ENCODE measurements at regions not wholly inside any gene's neighbourhood (a gene's known extent, or its start where the extent isn't known, plus 50 kb on each side); places are given as distances from the start of the nearest gene placed in this dataset.

DNA sequence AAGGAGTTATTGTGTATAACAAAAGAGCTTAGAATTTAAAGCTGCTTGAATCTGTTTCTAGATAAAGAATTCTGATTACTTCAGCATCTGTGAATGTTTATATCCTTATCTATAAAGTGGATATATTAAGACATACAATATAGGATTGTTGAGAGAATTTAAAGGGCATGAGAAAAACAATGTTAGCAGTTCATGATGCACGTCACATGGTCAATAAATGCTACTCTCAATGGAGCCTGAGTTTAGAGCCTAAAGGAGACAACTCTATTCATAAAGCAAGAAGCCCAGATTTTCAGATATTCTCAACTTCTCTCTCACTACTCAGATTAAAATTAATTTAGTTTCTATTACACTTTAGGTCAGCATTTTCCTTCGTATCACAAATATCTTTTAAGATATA, 666.7 kb upstream of the CDH18 start:
- TF ChIP-seq RAD21 (IDR thresholded peaks at IDR 0.05; ENCODE audit: low read depth) (no peak), EGR1 (IDR thresholded peaks at IDR 0.05) (no peak), EP300 (IDR thresholded peaks at IDR 0.05; ENCODE audit: borderline replicate concordance) (no peak), FOXM1 (IDR thresholded peaks at IDR 0.05; ENCODE audit: borderline replicate concordance, low read depth) (no peak), YY1 (IDR thresholded peaks at IDR 0.05; ENCODE audit: low read depth) (no peak)
- TF ChIP-seq, protein P1, sequence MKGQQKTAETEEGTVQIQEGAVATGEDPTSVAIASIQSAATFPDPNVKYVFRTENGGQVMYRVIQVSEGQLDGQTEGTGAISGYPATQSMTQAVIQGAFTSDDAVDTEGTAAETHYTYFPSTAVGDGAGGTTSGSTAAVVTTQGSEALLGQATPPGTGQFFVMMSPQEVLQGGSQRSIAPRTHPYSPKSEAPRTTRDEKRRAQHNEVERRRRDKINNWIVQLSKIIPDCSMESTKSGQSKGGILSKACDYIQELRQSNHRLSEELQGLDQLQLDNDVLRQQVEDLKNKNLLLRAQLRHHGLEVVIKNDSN (IDR thresholded peaks at IDR 0.05) = no peak

DNA sequence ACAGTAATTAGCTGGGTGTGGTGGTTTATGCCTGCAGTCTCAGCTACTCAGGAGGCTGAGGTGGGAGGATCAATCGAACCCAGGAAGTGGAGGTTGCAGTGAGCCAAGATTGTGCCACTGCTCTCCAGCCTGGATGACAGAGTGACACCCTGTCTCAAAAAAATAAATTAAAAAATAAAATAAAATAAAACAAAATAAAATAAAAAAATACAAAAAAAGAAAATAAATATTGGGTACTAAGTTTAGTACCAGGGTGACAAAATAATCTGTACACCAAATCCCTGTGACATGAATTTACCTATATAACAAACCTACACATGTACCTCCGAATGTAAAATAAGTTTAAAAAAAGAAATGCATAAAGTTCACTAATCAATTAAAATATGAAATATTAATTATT, 666.0 kb upstream of the CDH18 start:
- TF ChIP-seq, protein P2, sequence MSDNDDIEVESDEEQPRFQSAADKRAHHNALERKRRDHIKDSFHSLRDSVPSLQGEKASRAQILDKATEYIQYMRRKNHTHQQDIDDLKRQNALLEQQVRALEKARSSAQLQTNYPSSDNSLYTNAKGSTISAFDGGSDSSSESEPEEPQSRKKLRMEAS (IDR thresholded peaks at IDR 0.05) = no peak
- TF ChIP-seq YY1 (IDR thresholded peaks at IDR 0.05; ENCODE audit: low read depth) = no peak
- TF ChIP-seq EP300 (IDR thresholded peaks at IDR 0.05; ENCODE audit: borderline replicate concordance) = no peak
- no peak for TF ChIP-seq TEAD4 (IDR thresholded peaks at IDR 0.05)
- no peak for TF ChIP-seq TAF1 (IDR thresholded peaks at IDR 0.05; ENCODE audit: low read depth)
- no peak for TF ChIP-seq CREB1 (IDR thresholded peaks at IDR 0.05; ENCODE audit: low read depth)
- TF ChIP-seq NFIC (IDR thresholded peaks at IDR 0.05) = no peak
- no peak for TF ChIP-seq FOXM1 (IDR thresholded peaks at IDR 0.05; ENCODE audit: borderline replicate concordance, low read depth)

DNA sequence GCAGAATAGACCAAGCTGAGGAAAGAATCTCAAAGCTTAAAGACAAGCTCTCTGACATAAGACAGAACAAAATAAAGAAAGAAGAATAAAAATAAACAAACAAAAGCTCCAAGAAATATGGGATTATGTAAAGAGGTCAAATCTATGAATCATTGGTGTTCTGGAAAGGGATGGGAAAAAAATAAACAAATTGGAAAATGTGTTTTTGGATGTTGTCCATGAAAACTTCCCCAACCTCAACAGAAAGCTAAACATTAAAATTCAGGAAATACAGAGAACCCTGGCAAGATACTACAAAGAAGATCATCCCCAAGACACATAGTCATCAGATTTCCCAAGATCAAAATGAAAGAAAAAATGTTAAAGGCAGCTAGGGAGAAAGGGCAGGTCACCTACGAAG, 662.0 kb upstream of the CDH18 start:
- TF ChIP-seq NFIC (IDR thresholded peaks at IDR 0.05) (no peak), TEAD4 (IDR thresholded peaks at IDR 0.05) (no peak), EGR1 (IDR thresholded peaks at IDR 0.05) (no peak), ZBTB7A (IDR thresholded peaks at IDR 0.05; ENCODE audit: low read depth) (no peak), YY1 (IDR thresholded peaks at IDR 0.05; ENCODE audit: low read depth) (no peak)
- TF ChIP-seq, protein P3, sequence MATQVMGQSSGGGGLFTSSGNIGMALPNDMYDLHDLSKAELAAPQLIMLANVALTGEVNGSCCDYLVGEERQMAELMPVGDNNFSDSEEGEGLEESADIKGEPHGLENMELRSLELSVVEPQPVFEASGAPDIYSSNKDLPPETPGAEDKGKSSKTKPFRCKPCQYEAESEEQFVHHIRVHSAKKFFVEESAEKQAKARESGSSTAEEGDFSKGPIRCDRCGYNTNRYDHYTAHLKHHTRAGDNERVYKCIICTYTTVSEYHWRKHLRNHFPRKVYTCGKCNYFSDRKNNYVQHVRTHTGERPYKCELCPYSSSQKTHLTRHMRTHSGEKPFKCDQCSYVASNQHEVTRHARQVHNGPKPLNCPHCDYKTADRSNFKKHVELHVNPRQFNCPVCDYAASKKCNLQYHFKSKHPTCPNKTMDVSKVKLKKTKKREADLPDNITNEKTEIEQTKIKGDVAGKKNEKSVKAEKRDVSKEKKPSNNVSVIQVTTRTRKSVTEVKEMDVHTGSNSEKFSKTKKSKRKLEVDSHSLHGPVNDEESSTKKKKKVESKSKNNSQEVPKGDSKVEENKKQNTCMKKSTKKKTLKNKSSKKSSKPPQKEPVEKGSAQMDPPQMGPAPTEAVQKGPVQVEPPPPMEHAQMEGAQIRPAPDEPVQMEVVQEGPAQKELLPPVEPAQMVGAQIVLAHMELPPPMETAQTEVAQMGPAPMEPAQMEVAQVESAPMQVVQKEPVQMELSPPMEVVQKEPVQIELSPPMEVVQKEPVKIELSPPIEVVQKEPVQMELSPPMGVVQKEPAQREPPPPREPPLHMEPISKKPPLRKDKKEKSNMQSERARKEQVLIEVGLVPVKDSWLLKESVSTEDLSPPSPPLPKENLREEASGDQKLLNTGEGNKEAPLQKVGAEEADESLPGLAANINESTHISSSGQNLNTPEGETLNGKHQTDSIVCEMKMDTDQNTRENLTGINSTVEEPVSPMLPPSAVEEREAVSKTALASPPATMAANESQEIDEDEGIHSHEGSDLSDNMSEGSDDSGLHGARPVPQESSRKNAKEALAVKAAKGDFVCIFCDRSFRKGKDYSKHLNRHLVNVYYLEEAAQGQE (IDR thresholded peaks at IDR 0.05; ENCODE audit: low read depth) = no peak
- TF ChIP-seq, protein P1 (IDR thresholded peaks at IDR 0.05) = no peak

DNA sequence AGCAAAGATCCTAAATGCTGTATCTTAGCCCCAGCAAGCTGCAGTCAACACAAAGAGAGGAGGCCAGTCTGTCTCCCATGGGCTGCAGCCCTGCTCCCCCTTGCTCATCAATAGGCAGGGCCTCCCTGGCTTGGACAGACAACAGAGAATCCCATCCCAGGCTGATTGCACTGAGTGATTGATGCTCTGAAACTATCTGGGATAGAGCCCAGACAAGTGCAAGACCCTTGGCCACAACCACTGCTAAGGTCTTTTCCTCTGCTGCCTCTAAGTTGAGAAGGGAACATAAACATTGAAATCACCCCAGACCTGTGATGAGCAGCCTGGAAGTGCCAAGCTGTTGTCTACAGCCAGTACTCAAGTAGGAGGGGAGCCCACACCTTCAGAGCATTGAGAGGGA, 661.0 kb upstream of the CDH18 start:
- TF ChIP-seq TEAD4 (IDR thresholded peaks at IDR 0.05) = no peak
- TF ChIP-seq CREB1 (IDR thresholded peaks at IDR 0.05; ENCODE audit: low read depth) = no peak
- TF ChIP-seq YY1 (IDR thresholded peaks at IDR 0.05; ENCODE audit: low read depth) = no peak

DNA sequence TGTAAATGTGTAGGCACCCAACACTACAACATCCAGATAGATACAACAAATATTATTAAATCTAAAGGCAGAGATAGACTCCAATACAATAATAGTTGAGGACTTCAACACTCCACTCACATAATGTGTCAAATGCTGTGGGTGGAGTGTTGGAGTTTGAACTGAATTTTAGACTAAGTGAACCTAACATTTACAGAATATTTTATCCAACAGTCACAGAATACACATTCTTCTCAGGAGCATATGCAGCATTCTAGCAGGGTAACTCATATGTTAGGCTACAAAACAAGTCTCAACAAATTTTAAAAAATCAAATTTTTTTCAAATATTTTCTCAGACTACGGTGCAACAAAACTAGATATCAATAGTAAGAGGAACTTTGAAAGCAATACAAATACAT, 648.7 kb upstream of the CDH18 start:
- TF ChIP-seq CREB1 (IDR thresholded peaks at IDR 0.05; ENCODE audit: low read depth) (no peak), TEAD4 (IDR thresholded peaks at IDR 0.05) (no peak), FOXM1 (IDR thresholded peaks at IDR 0.05; ENCODE audit: borderline replicate concordance, low read depth) (no peak), CEBPB (IDR thresholded peaks at IDR 0.05) (no peak), EP300 (IDR thresholded peaks at IDR 0.05; ENCODE audit: borderline replicate concordance) (no peak), RAD21 (IDR thresholded peaks at IDR 0.05; ENCODE audit: low read depth) (no peak), TAF1 (IDR thresholded peaks at IDR 0.05; ENCODE audit: low read depth) (no peak), NFIC (IDR thresholded peaks at IDR 0.05) (no peak), TCF12 (IDR thresholded peaks at IDR 0.05; ENCODE audit: low read depth) (no peak), YY1 (IDR thresholded peaks at IDR 0.05; ENCODE audit: low read depth) (no peak), ZBTB7A (IDR thresholded peaks at IDR 0.05; ENCODE audit: low read depth) (no peak)
- TF ChIP-seq, protein P3 (IDR thresholded peaks at IDR 0.05; ENCODE audit: low read depth) = no peak
- TF ChIP-seq, protein P2 (IDR thresholded peaks at IDR 0.05) = no peak

DNA sequence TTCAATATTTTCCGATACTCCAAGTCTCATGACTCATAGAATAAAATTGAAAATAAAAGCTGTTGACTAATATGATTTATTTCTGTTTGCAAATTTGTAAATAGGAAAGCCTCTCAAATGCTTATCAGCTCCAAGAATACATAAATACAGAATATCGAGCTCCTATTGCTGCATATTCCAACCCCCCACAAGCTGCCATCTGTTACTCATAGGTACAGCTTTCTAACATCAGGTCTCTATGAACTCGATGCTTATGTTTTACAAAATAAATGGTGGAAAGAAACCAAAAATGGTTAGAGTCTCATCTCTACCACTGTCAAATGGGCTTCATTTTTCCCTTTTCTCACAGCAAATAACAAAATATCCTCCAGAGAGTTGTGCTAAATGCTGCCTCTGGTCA, 631.6 kb upstream of the CDH18 start:
- TF ChIP-seq CEBPB (IDR thresholded peaks at IDR 0.05) = no peak
- TF ChIP-seq NFIC (IDR thresholded peaks at IDR 0.05) = no peak
- TF ChIP-seq, protein P1 (IDR thresholded peaks at IDR 0.05) = no peak
- TF ChIP-seq RAD21 (IDR thresholded peaks at IDR 0.05; ENCODE audit: low read depth) = no peak
- TF ChIP-seq TAF1 (IDR thresholded peaks at IDR 0.05; ENCODE audit: low read depth) = no peak
- no peak for TF ChIP-seq YY1 (IDR thresholded peaks at IDR 0.05; ENCODE audit: low read depth)
- TF ChIP-seq, protein P3 (IDR thresholded peaks at IDR 0.05; ENCODE audit: low read depth) = no peak
- no peak for TF ChIP-seq EP300 (IDR thresholded peaks at IDR 0.05; ENCODE audit: borderline replicate concordance)
- no peak for TF ChIP-seq CREB1 (IDR thresholded peaks at IDR 0.05; ENCODE audit: low read depth)
- TF ChIP-seq ZBTB7A (IDR thresholded peaks at IDR 0.05; ENCODE audit: low read depth) = no peak
- TF ChIP-seq TEAD4 (IDR thresholded peaks at IDR 0.05) = no peak
- TF ChIP-seq TCF12 (IDR thresholded peaks at IDR 0.05; ENCODE audit: low read depth) = no peak
- TF ChIP-seq EGR1 (IDR thresholded peaks at IDR 0.05) = no peak
- TF ChIP-seq, protein P2 (IDR thresholded peaks at IDR 0.05) = no peak
- TF ChIP-seq FOXM1 (IDR thresholded peaks at IDR 0.05; ENCODE audit: borderline replicate concordance, low read depth) = no peak

All from Ishikawa (cell line).